Thoracic aorta (tissue), 2 donors: ENCODE measurements at regions not wholly inside any gene's neighbourhood (a gene's known extent, or its start where the extent isn't known, plus 50 kb on each side); places are given as distances from the start of the nearest gene placed in this dataset.

Source experiments
- ATAC-seq: fragments of 150-250 bp; one replicate; pipeline ENCODE4 v1.8.0; 2017; ENCODE audit warnings: low read depth; ENCODE audit not compliant: insufficient number of reproducible peaks, low FRiP score
- DNase-seq: peaks from one replicate; pipeline ENCODE4 v3.0.0-alpha.2; 2020; ENCODE audit warnings: low spot score
- H3K27ac ChIP-seq, 2 donors: fragments of 200-600 bp; sonication (generic); 1 replicate in 1 of 2; 2 replicates in 1 of 2; pipeline ENCODE4 v1.5.1; 2016; ENCODE audit warnings: mild to moderate bottlenecking in 2 of 2, moderate library complexity in 2 of 2
- H3K27me3 ChIP-seq: fragments of 200-600 bp; sonication (generic); replicated peaks from 2 replicates; pipeline ENCODE4 v1.6.0; 2016; ENCODE audit warnings: mild to moderate bottlenecking; ENCODE audit not compliant: insufficient read depth
- H3K36me3 ChIP-seq: fragments of 200-600 bp; sonication (generic); one replicate; pipeline ENCODE4 v1.5.1; 2016
- H3K4me1 ChIP-seq, 2 donors: fragments of 200-600 bp; sonication (generic); 1 replicate in 1 of 2; 2 replicates in 1 of 2; pipeline versions ENCODE4 v1.5.1 to v1.6.0; 2016; ENCODE audit warnings: low read depth in 2 of 2, mild to moderate bottlenecking in 1 of 2; ENCODE audit not compliant: control insufficient read depth in 1 of 2
- H3K4me3 ChIP-seq: fragments of 200-600 bp; sonication (generic); 2 replicates; pipeline ENCODE4 v1.5.1; 2016; ENCODE audit warnings: mild to moderate bottlenecking
- H3K9me3 ChIP-seq: fragments of 200-600 bp; sonication (generic); 2 replicates; pipeline ENCODE4 v1.5.1; 2016
- TF ChIP-seq, protein P1 (sequence below): fragments of 200-600 bp; sonication (generic); IDR thresholded peaks from one replicate; pipeline ENCODE4 v1.5.1; 2019; ENCODE audit warnings: antibody characterized with exemption

DNA sequence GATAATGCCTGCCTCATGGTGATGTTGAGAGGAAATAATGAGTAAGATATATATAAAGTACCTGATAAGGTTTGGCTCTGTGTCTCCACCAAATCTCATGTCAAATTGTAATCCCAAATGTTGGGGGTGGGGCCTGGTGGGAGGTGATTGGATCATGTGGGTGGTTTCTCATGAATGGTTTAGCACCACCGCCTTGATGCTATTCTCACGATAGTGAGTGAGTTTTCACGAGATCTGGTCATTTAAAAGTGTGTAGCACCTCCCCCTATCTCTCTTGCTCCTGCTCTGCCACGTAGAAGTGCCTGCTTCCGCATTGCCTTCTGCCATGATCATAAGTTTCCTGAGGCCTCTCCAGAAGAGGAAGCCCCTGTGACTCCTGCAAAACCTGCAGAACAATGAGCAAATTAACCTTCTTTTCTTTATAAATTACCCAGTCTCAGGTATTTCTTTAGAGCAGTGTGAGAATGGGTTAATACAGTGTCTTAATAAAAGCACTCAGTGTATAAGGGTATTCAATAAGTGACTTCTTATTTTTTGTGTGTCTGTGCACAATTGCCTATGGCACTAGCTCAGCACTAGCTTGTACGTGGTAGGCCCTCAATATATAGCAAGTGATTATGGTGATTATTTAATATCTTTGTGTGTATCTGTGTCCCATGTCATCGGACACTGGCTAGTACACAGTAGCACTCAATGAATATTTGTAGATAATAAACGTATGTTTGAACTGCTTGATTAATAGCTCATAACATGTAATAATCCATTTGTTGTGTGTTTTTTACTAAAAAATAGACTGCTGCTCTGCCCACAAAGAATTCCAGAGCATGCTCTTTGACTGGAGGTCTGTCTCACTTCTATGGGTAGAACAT is 138.1 kb upstream of the LMNTD1 start:
- Histone ChIP-seq H3K4me3 (no peak overlapping the region), H3K27ac (no peak overlapping the region), H3K36me3 (no peaks in the 10 kb centered on the region), H3K27me3 (no peaks in the 10 kb centered on the region), H3K9me3 (no peaks in the 10 kb centered on the region), H3K4me1 (peaks cover 3 to 8% of the 10 kb centered on the region in 2 donors)
- TF ChIP-seq, protein P1, sequence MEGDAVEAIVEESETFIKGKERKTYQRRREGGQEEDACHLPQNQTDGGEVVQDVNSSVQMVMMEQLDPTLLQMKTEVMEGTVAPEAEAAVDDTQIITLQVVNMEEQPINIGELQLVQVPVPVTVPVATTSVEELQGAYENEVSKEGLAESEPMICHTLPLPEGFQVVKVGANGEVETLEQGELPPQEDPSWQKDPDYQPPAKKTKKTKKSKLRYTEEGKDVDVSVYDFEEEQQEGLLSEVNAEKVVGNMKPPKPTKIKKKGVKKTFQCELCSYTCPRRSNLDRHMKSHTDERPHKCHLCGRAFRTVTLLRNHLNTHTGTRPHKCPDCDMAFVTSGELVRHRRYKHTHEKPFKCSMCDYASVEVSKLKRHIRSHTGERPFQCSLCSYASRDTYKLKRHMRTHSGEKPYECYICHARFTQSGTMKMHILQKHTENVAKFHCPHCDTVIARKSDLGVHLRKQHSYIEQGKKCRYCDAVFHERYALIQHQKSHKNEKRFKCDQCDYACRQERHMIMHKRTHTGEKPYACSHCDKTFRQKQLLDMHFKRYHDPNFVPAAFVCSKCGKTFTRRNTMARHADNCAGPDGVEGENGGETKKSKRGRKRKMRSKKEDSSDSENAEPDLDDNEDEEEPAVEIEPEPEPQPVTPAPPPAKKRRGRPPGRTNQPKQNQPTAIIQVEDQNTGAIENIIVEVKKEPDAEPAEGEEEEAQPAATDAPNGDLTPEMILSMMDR, result no peak
- no peak for ATAC-seq
- DNase-seq, result no peak

DNA sequence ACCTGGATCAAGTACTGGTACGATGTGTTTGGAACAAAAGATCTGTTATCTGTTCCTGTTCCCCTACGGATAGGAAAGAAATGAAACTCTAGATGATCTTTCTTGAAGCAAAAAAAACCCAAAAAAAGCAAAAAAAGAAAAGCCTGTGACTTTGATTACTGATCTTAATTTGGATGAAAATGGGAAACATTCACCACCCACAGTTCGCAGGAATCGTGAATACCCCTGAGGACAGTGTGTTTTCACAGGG is 138.7 kb upstream of the LMNTD1 start:
- no peak overlapping the region for H3K27ac ChIP-seq
- H3K36me3 ChIP-seq, result no peaks in the 10 kb centered on the region
- no peaks in the 10 kb centered on the region for H3K27me3 ChIP-seq
- H3K4me1 ChIP-seq, result peaks cover 3 to 8% of the 10 kb centered on the region in 2 donors
- no peak for ATAC-seq
- no peak overlapping the region for H3K4me3 ChIP-seq
- H3K9me3 ChIP-seq, result no peaks in the 10 kb centered on the region
- DNase-seq, result no peak
- TF ChIP-seq, protein P1, result no peak

DNA sequence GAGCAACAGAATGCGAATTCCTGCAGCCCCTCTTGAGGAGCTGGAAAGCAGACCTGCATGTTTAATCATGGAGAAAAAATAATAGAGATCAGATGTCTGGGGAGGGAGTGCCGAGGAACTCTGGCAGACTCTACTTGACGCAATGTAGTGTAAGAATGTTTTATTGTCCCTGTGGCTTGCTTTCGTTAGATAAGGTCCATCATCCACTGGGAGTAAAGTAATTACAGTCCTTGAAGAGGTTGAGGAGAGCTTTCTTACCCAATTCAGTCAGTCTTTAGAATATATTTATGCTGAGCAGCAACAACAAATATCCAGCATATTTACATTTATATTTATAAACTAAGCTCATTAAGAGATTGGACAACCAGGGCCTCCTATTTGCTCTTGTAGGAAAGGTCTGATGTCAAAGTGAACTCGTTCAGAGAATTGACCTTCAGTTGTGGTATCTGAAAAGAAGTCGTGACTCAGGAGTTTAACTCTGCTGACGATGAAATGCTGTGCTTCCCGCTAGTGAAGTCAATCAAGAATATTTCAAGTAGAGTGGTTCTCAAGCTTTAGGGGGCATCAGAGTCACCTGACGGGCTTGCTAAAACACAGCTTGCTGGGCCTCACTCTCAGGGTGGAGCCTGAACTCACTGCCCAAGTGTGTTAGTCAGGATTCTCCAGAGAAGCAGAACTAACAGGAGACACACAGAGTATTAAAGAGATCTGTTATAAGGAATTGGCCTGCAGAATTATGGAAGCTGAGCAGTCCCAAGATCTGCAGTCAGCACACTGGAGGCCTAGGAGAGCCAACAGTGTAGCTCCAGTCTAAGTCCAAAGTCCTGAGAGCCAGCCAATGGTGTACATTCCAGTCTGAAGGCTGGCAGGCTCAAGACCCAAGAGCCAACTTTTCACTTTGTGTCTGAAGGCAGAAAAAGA is 139.3 kb upstream of the LMNTD1 start:
- no peaks in the 10 kb centered on the region for H3K27me3 ChIP-seq
- ATAC-seq, result no peak
- no peak overlapping the region for H3K4me3 ChIP-seq
- no peak for DNase-seq
- H3K27ac ChIP-seq, result no peak overlapping the region
- peaks cover 3 to 8% of the 10 kb centered on the region in 2 donors for H3K4me1 ChIP-seq
- H3K9me3 ChIP-seq, result no peaks in the 10 kb centered on the region
- TF ChIP-seq, protein P1, result no peak
- no peaks in the 10 kb centered on the region for H3K36me3 ChIP-seq

DNA sequence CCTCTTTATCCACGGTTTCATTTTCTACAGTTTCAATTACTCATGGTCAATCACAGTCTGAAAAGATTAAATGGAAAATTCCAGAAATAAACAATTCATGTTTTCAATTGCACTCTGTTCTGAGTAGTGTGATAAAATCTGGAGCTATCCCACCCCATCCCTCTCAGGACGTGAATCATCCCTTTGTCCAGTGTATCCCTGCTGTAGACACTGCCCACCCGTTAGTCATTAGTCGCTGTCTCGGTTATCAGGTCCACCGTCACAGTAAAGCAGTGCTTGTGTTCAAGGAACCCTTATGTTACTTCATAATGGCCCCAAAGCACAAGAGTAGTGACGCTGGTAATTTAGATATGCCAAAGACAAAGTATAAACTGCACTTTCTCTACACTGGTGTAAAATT is 141.0 kb upstream of the LMNTD1 start:
- TF ChIP-seq, protein P1, result no peak
- peak; percentile 11 for DNase-seq

DNA sequence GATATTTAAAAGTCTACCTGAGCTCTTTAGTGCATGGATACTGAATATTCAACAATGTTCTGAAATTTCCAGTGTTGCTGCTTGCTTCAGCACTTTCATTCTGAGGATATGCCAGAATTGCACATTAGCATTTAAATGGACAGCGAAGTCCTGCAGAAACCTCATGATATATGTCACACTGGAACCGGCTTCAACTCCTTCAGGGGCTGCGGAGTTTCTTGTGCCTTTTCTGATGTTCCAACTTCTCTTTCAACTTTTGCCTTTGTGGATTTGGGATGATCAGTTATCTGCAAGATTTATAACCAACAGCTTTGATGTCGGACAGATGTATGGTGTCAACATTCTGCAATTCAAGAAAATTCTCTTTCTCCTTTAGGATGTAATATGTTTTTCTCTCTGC is 142.5 kb upstream of the LMNTD1 start:
- Histone ChIP-seq H3K27ac (no peak overlapping the region), H3K9me3 (no peaks in the 10 kb centered on the region), H3K27me3 (no peaks in the 10 kb centered on the region), H3K36me3 (no peaks in the 10 kb centered on the region), H3K4me1 (peaks cover 3 to 8% of the 10 kb centered on the region in 2 donors), H3K4me3 (no peak overlapping the region)
- ATAC-seq, result no peak
- TF ChIP-seq, protein P1, result no peak
- no peak for DNase-seq

More for the DNA sequence above, 141.0 kb upstream of the LMNTD1 start:
- Histone ChIP-seq H3K27ac (no peak overlapping the region), H3K4me3 (no peak overlapping the region), H3K9me3 (no peaks in the 10 kb centered on the region), H3K36me3 (no peaks in the 10 kb centered on the region), H3K27me3 (no peaks in the 10 kb centered on the region), H3K4me1 (peaks cover 3 to 8% of the 10 kb centered on the region in 2 donors)
- ATAC-seq, result no peak
